ENCODE measurements at regions not wholly inside any gene's neighbourhood (a gene's known extent, or its start where the extent isn't known, plus 50 kb on each side); places are given as distances from the start of the nearest gene placed in this dataset.
A peak's percentile ranks its signal among the peaks of the same experiment; 100 is the strongest.

- TF ChIP-seq, protein P1, sequence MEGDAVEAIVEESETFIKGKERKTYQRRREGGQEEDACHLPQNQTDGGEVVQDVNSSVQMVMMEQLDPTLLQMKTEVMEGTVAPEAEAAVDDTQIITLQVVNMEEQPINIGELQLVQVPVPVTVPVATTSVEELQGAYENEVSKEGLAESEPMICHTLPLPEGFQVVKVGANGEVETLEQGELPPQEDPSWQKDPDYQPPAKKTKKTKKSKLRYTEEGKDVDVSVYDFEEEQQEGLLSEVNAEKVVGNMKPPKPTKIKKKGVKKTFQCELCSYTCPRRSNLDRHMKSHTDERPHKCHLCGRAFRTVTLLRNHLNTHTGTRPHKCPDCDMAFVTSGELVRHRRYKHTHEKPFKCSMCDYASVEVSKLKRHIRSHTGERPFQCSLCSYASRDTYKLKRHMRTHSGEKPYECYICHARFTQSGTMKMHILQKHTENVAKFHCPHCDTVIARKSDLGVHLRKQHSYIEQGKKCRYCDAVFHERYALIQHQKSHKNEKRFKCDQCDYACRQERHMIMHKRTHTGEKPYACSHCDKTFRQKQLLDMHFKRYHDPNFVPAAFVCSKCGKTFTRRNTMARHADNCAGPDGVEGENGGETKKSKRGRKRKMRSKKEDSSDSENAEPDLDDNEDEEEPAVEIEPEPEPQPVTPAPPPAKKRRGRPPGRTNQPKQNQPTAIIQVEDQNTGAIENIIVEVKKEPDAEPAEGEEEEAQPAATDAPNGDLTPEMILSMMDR (IDR thresholded peaks at IDR 0.05): no peak
These were observed 542.3 kb downstream of the BUD13 start for GRCh38 chr11:116230438-116230837.

DNA sequence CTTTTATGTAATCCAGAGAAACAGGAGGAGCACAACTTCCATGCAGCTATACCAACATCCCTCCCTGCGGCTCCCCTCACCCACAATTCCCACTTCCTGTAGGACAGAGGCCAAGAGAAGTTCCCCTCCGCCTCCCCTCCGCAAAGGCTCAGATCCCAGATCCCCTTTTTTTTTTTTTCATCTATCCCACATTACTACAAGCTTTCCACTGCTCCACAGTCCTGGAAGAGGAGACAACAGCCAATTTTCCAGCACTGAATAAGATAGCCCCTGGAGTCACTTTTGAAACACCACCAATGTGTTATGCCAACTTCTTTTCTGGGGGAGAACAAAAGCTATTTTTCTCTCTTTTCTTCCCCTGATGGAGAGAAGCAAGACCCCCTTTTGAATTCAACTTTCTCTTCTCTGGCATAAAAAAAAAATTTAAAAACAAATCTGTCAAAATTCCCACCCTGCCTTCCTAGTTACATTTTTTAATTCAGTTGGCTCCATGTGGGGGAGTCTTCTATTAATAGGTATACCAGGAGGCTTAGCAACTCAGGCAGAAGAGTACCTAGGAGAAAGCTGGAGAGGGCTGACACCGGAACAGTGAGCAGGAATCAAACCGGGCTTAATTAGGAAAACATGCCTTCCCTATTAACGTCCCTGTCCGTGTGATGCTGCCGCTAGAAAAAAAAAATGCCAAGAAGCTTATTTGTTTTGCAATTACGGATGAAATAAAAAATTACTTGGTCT is 543.4 kb downstream of the BUD13 start:
- TF ChIP-seq, protein P1 (IDR thresholded peaks at IDR 0.05): no peak

DNA sequence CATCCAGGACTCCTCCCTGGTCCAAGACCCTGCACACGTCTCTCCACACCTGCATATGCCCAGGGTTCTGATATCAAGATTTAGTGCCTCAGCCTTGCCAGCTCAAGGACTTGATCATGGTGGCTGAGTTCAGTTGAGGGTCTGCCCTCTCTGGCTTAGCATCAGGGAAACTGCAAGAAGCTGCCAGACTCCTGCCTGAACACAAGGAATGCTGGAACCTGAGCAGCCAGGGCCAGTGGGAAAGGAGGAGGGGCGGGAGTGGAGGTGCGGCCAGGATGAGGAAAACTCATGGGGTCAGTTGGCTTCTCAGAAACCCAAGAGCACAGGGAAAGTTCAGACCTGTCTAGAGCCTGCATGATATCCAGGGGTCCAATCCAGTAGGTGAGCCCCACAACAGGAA is 546.1 kb downstream of the BUD13 start:
- TF ChIP-seq, protein P1 (IDR thresholded peaks at IDR 0.05): no peak

GRCh38 chr11:116225784-116226585 is 546.8 kb downstream of the BUD13 start:
- TF ChIP-seq, protein P1 (IDR thresholded peaks at IDR 0.05): no peak

DNA sequence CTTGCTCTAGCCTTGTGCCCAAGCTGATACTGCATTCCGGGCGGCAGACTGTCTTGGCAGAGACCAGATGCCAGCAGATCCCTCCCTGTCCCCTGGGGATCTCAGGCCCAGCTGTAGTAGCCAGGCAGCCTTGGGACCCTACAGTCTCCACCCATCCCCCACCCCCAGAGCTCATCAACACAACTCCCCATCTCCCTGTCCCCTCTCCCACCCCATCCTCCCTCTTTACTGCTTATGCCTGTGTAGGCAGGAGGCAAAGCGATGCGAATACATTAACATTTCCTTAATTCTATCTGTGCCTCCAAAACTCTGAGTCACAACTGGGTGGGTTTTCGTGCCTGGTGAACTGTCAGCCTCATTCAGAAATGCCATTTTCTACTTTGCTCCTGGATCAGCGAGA is 547.6 kb downstream of the BUD13 start:
- TF ChIP-seq, protein P1 (IDR thresholded peaks at IDR 0.05): no peak

GRCh38 chr11:116224889-116225200 is 547.9 kb downstream of the BUD13 start:
- TF ChIP-seq, protein P1 (IDR thresholded peaks at IDR 0.05): no peak

DNA sequence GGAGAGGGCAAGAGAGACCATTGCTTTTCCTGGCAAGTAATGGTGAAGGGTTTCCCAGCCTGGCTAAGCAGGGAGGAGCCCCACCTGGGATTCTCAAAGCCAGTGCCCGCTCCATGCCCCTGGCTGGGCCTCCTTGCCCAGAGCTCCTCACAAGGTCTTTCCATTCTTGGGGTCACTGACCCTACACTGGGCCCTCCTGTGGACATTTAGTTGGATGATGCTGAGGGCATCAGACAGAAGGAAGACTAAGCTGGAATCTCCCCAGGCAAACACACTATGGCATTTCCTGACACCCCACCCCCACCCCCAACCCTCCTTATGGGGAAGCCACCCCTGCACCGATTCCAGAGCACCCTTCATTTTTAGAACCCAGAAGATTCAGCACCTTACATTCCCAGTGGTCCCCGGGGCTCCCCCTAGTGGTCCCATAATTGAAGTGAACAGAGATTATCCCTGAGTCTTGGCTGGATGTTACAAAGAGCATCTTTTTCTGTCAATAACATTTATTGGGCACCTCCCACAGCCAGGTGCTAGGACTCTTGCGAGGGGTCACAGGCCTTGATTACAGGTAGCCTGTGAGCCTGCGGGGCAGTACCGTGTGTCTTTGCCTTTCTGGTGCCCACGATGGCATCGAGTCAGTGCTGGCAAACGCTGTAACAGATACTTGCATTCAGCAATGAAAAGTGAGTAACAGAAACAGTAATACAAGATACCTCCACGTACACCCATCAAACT is 548.5 kb downstream of the BUD13 start:
- TF ChIP-seq, protein P1 (IDR thresholded peaks at IDR 0.05): peak; percentile 83

Measured in LNCAP (cell line).